Parathyroid adenoma (tissue), 2 donors: ENCODE measurements at regions not wholly inside any gene's neighbourhood (a gene's known extent, or its start where the extent isn't known, plus 50 kb on each side); places are given as distances from the start of the nearest gene placed in this dataset.

Experiments used
- H2AFZ ChIP-seq: fragments of 300-600 bp; sonication (generic); one replicate; pipeline ENCODE4 v1.7.0; 2017; ENCODE audit warnings: antibody characterized with exemption, mild to moderate bottlenecking
- H3K27ac ChIP-seq: fragments of 300-600 bp; sonication (generic); one replicate; pipeline ENCODE4 v1.7.0; 2017
- H3K27me3 ChIP-seq: fragments of 300-600 bp; sonication (generic); one replicate; pipeline ENCODE4 v1.7.0; 2017; ENCODE audit warnings: low read length; ENCODE audit not compliant: control insufficient read depth, insufficient read depth
- H3K36me3 ChIP-seq: fragments of 300-600 bp; sonication (generic); one replicate; pipeline ENCODE4 v1.7.0; 2017; ENCODE audit warnings: low read length; ENCODE audit not compliant: control insufficient read depth, insufficient read depth
- H3K4me1 ChIP-seq: fragments of 300-600 bp; sonication (generic); one replicate; pipeline ENCODE4 v1.7.0; 2017; ENCODE audit warnings: control low read depth
- H3K4me2 ChIP-seq: fragments of 300-600 bp; sonication (generic); one replicate; pipeline ENCODE4 v1.7.0; 2017; ENCODE audit warnings: low read length
- H3K4me3 ChIP-seq: fragments of 300-600 bp; sonication (generic); one replicate; pipeline ENCODE4 v1.7.0; 2017; ENCODE audit warnings: low read depth, low read length
- H3K79me2 ChIP-seq: fragments of 300-600 bp; sonication (generic); one replicate; pipeline ENCODE4 v1.7.0; 2017; ENCODE audit warnings: control low read depth
- H3K9ac ChIP-seq: fragments of 300-600 bp; sonication (generic); one replicate; pipeline ENCODE4 v1.7.0; 2017; ENCODE audit warnings: mild to moderate bottlenecking
- H3K9me3 ChIP-seq: fragments of 300-600 bp; sonication (generic); one replicate; pipeline ENCODE4 v1.7.0; 2017; ENCODE audit warnings: low read length; ENCODE audit not compliant: control insufficient read depth
- TF ChIP-seq, protein P1 (sequence below): fragments of 300-600 bp; sonication (generic); IDR thresholded peaks from one replicate; pipeline ENCODE4 v1.7.0; 2017; ENCODE audit warnings: antibody characterized with exemption, mild to moderate bottlenecking
- donor health status: primary hyperparathyroidism.

GRCh38 chr1:172820475-172821158 is 161.7 kb downstream of the FASLG start:
- TF ChIP-seq, protein P1, sequence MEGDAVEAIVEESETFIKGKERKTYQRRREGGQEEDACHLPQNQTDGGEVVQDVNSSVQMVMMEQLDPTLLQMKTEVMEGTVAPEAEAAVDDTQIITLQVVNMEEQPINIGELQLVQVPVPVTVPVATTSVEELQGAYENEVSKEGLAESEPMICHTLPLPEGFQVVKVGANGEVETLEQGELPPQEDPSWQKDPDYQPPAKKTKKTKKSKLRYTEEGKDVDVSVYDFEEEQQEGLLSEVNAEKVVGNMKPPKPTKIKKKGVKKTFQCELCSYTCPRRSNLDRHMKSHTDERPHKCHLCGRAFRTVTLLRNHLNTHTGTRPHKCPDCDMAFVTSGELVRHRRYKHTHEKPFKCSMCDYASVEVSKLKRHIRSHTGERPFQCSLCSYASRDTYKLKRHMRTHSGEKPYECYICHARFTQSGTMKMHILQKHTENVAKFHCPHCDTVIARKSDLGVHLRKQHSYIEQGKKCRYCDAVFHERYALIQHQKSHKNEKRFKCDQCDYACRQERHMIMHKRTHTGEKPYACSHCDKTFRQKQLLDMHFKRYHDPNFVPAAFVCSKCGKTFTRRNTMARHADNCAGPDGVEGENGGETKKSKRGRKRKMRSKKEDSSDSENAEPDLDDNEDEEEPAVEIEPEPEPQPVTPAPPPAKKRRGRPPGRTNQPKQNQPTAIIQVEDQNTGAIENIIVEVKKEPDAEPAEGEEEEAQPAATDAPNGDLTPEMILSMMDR = no peak
- Histone ChIP-seq H3K27me3 (no peaks in the 10 kb centered on the region), H3K36me3 (no peaks in the 10 kb centered on the region), H3K9me3 (no peaks in the 10 kb centered on the region), H3K4me1 (no peaks in the 10 kb centered on the region), H3K79me2 (no peaks in the 10 kb centered on the region), H3K9ac (no peak overlapping the region), H3K4me3 (no peak overlapping the region), H2AFZ (no peak overlapping the region), H3K4me2 (no peak overlapping the region), H3K27ac (no peak overlapping the region)

DNA sequence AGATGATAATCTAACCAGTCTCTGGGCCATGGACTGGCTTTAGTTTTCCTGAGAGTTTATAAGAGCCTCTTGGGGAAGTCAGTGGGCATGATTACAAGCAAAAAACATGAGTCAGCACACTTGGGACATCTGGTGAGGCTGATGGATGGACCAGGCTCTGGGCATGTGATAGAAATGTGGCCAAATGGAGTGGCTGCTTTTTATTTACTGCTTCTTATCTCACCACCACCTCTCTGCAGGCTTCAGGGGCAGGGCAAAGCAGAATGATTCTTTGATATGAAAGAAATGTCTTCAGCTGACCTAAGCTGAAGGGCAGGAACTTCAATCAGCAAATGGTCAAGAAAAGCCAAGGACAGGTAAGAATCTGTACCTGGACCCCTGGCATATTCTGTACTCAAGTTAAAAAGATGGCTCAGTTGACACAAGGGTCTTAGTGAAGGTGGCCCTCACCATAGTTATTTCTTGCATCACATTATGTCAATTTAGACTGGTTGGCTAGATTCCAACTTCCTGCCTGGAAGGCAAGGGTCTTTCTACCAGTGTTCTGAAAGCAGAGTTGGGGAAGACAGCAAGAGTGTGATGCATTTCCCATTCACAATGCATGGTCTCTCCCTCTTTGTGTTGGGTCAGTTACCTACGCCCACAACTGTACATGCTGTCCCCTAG is 162.8 kb downstream of the FASLG start:
- no peaks in the 10 kb centered on the region for H3K4me1 ChIP-seq
- H3K36me3 ChIP-seq = no peaks in the 10 kb centered on the region
- H2AFZ ChIP-seq = no peak overlapping the region
- no peak overlapping the region for H3K4me2 ChIP-seq
- H3K27me3 ChIP-seq = no peaks in the 10 kb centered on the region
- no peak overlapping the region for H3K9ac ChIP-seq
- no peak overlapping the region for H3K27ac ChIP-seq
- H3K4me3 ChIP-seq = no peak overlapping the region
- TF ChIP-seq, protein P1 = no peak
- H3K9me3 ChIP-seq = no peaks in the 10 kb centered on the region
- no peaks in the 10 kb centered on the region for H3K79me2 ChIP-seq

DNA sequence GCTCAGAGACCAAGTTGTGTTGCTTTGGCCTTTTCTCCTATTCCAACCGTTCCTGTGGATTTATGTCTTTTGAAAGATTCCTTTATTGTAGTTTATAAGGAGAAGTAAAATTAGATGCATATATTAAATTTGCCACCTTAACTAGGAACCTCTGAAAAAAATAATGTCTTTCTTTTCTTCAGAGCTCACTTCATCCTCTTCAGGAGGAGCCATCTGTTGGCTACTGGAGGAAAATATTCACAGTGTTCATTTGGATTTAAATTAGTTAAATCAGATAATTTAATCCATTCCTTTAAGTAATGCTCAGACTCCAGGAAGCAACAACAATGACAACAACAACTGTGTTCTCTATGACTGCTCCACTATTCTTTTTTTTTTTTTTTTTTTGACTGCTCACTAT is 164.0 kb downstream of the FASLG start:
- no peak overlapping the region for H3K4me2 ChIP-seq
- H3K36me3 ChIP-seq = no peaks in the 10 kb centered on the region
- no peaks in the 10 kb centered on the region for H3K9me3 ChIP-seq
- no peak overlapping the region for H3K9ac ChIP-seq
- H3K4me3 ChIP-seq = no peak overlapping the region
- H2AFZ ChIP-seq = no peak overlapping the region
- TF ChIP-seq, protein P1 = no peak
- no peak overlapping the region for H3K27ac ChIP-seq
- no peaks in the 10 kb centered on the region for H3K4me1 ChIP-seq
- no peaks in the 10 kb centered on the region for H3K27me3 ChIP-seq
- no peaks in the 10 kb centered on the region for H3K79me2 ChIP-seq

DNA sequence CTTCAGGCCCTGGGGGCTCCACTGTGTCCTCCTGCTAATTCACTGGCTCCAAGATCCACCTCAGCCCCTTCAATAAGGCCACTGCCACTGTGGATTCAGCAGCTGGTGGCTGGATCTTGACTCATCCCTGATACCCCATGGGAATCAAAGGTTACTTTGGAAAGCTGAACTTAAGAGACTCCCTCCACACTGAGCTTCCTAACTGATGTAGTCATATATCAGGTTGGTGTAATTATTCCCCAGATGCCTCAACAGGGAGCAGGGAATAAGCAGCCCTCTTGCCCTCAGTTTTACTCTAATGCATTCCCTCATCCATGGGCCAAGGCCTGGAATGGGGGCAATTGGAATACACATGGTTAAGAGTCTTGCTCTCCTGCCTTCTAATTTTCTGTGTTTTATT is 164.6 kb downstream of the FASLG start:
- no peaks in the 10 kb centered on the region for H3K27me3 ChIP-seq
- no peak overlapping the region for H3K4me2 ChIP-seq
- no peaks in the 10 kb centered on the region for H3K9me3 ChIP-seq
- no peaks in the 10 kb centered on the region for H3K79me2 ChIP-seq
- H3K36me3 ChIP-seq = no peaks in the 10 kb centered on the region
- H3K4me3 ChIP-seq = no peak overlapping the region
- TF ChIP-seq, protein P1 = no peak
- no peak overlapping the region for H2AFZ ChIP-seq
- no peaks in the 10 kb centered on the region for H3K4me1 ChIP-seq
- no peak overlapping the region for H3K27ac ChIP-seq
- no peak overlapping the region for H3K9ac ChIP-seq

- no peaks in the 10 kb centered on the region for H3K79me2 ChIP-seq
- H3K27ac ChIP-seq = no peak overlapping the region
- no peaks in the 10 kb centered on the region for H3K9me3 ChIP-seq
- H3K9ac ChIP-seq = no peak overlapping the region
- no peak overlapping the region for H2AFZ ChIP-seq
- H3K4me3 ChIP-seq = no peak overlapping the region
- no peaks in the 10 kb centered on the region for H3K4me1 ChIP-seq
- H3K36me3 ChIP-seq = no peaks in the 10 kb centered on the region
- no peak overlapping the region for H3K4me2 ChIP-seq
- TF ChIP-seq, protein P1 = no peak
- no peaks in the 10 kb centered on the region for H3K27me3 ChIP-seq
These were observed 165.3 kb downstream of the FASLG start for GRCh38 chr1:172824209-172824608.
